Sigmoid colon (tissue), 4 donors: ENCODE measurements at regions not wholly inside any gene's neighbourhood (a gene's known extent, or its start where the extent isn't known, plus 50 kb on each side); places are given as distances from the start of the nearest gene placed in this dataset.

ENCODE experiments used
- CTCF ChIP-seq, 4 experiments: fragments of 450-650 bp in 3 of 4; fragments of 200-600 bp in 1 of 4; IDR thresholded peaks; one replicate each; pipeline ENCODE4 v1.5.1; 2016 to 2019; ENCODE audit warnings: antibody characterized with exemption in 4 of 4, mild to moderate bottlenecking in 3 of 4, moderate library complexity in 2 of 4
- POLR2A ChIP-seq, 2 donors: fragments of 450-650 bp; IDR thresholded peaks; one replicate each; pipeline ENCODE4 v1.6.1; 2016; ENCODE audit warnings: antibody characterized with exemption in 2 of 2, mild to moderate bottlenecking in 2 of 2, moderate library complexity in 2 of 2
- POLR2AphosphoS5 ChIP-seq, 4 donors: sonication (generic); formaldehyde crosslinking; IDR thresholded peaks; one replicate each; pipeline ENCODE4 v1.6.1; 2017; ENCODE audit warnings: antibody characterized with exemption in 4 of 4

- TF ChIP-seq POLR2AphosphoS5 (IDR thresholded peaks at IDR 0.05) (no peak), POLR2A (IDR thresholded peaks at IDR 0.05) (no peak), CTCF (IDR thresholded peaks at IDR 0.05) (no peak)
These were observed 173.2 kb upstream of the TRPC4 start for GRCh38 chr13:38042771-38043170.
